Activated CD8-positive, alpha-beta T cell treated with anti-CD3 and anti-CD28 coated beads for 36 hours (primary cell): ENCODE measurements at regions not wholly inside any gene's neighbourhood (a gene's known extent, or its start where the extent isn't known, plus 50 kb on each side); places are given as distances from the start of the nearest gene placed in this dataset.

Source experiments
- ATAC-seq: fragments of 200-7000 bp; cut with Tn5 transposase; one replicate; pipeline ENCODE4 v1.10.0; 2021; ENCODE audit warnings: mild to moderate bottlenecking, moderate library complexity
- CTCF ChIA-PET: fragments of 350-600 bp; sonication (Branson Sonifier 250); formaldehyde crosslinking; loops from one replicate; lab custom pipeline; 2021; ENCODE audit warnings: antibody characterized with exemption; lab: Charles Lee
- POLR2A ChIA-PET: fragments of 350-600 bp; sonication (Branson Sonifier 250); formaldehyde crosslinking; loops from one replicate; lab custom pipeline; 2021; ENCODE audit warnings: antibody characterized with exemption; lab: Charles Lee
- DNase-seq: peaks from one replicate; pipeline ENCODE4 v3.0.0-alpha.2; 2020
- H3K27ac Mint-ChIP-seq: one replicate; pipeline ENCODE4 v1.8.0; 2021; ENCODE audit warnings: mild to moderate bottlenecking, mixed read lengths
- H3K27me3 Mint-ChIP-seq: one replicate; pipeline ENCODE4 v1.8.0; 2021; ENCODE audit warnings: mixed read lengths
- H3K36me3 Mint-ChIP-seq: one replicate; pipeline ENCODE4 v1.8.0; 2021; ENCODE audit warnings: low read depth, mixed read lengths
- H3K4me1 Mint-ChIP-seq: one replicate; pipeline ENCODE4 v1.8.0; 2021; ENCODE audit warnings: low read depth, mixed read lengths
- H3K4me3 Mint-ChIP-seq: one replicate; pipeline ENCODE4 v1.8.0; 2021; ENCODE audit warnings: mild to moderate bottlenecking, moderate library complexity, mixed read lengths
- H3K9me3 Mint-ChIP-seq: one replicate; pipeline ENCODE4 v1.8.0; 2021; ENCODE audit warnings: mixed read lengths
- CTCF ChIP-seq: fragments of 200-600 bp; IDR thresholded peaks from one replicate; pipeline ENCODE4 v1.8.0; 2022; ENCODE audit warnings: antibody characterized with exemption, mild to moderate bottlenecking
- intact Hi-C: fragments of 100-400 bp; cut with micrococcal nuclease; formaldehyde crosslinking; loops from one replicate; pipeline ENCODE4 v1.10.0; 2022

GRCh38 chr13:34048652-34049051 is 230.7 kb downstream of the RFC3 start:
- Mint-ChIP-seq H3K4me3 (no peak overlapping the region), H3K27me3 (no peaks in the 10 kb centered on the region), H3K4me1 (no peaks in the 10 kb centered on the region), H3K36me3 (no peaks in the 10 kb centered on the region), H3K27ac (no peak overlapping the region), H3K9me3 (peaks cover 14% of the 10 kb centered on the region)
- no peak for TF ChIP-seq CTCF
- ChIA-PET POLR2A (no interaction called here), CTCF (no interaction called here)
- DNase-seq (no peak), ATAC-seq (no peak)
- intact Hi-C loops = no loop called here

GRCh38 chr13:34056733-34057258 is 238.8 kb downstream of the RFC3 start:
- DNase-seq (no peak), ATAC-seq (no peak)
- ChIA-PET POLR2A (interaction anchor here (0.7 kb wide), 1 partner anchor 63 kb away, joined by 3 read pairs; no protein-coding TSS in a partner anchor), CTCF (no interaction called here)
- no peak overlapping the region for H3K27ac Mint-ChIP-seq
- H3K4me1 Mint-ChIP-seq = no peaks in the 10 kb centered on the region
- intact Hi-C loops = no loop called here
- peaks cover 3% of the 10 kb centered on the region for H3K9me3 Mint-ChIP-seq
- no peaks in the 10 kb centered on the region for H3K36me3 Mint-ChIP-seq
- no peak overlapping the region for H3K4me3 Mint-ChIP-seq
- no peak for TF ChIP-seq CTCF
- no peaks in the 10 kb centered on the region for H3K27me3 Mint-ChIP-seq

GRCh38 chr13:34064456-34065205 is 246.7 kb downstream of the RFC3 start:
- intact Hi-C loops = no loop called here
- no peak overlapping the region for H3K4me3 Mint-ChIP-seq
- H3K27me3 Mint-ChIP-seq = no peaks in the 10 kb centered on the region
- no peaks in the 10 kb centered on the region for H3K36me3 Mint-ChIP-seq
- POLR2A ChIA-PET = no interaction called here
- no peak overlapping the region for H3K27ac Mint-ChIP-seq
- TF ChIP-seq CTCF = no peak
- ATAC-seq (no peak), DNase-seq (no peak)
- CTCF ChIA-PET = no interaction called here
- H3K9me3 Mint-ChIP-seq = no peaks in the 10 kb centered on the region
- no peaks in the 10 kb centered on the region for H3K4me1 Mint-ChIP-seq

GRCh38 chr13:34065928-34066327 is 248.0 kb downstream of the RFC3 start:
- H3K9me3 Mint-ChIP-seq = no peaks in the 10 kb centered on the region
- H3K36me3 Mint-ChIP-seq = no peaks in the 10 kb centered on the region
- no peaks in the 10 kb centered on the region for H3K4me1 Mint-ChIP-seq
- no peak for DNase-seq
- H3K4me3 Mint-ChIP-seq = no peak overlapping the region
- TF ChIP-seq CTCF = no peak
- intact Hi-C loops = no loop called here
- H3K27ac Mint-ChIP-seq = no peak overlapping the region
- ATAC-seq = no peak
- ChIA-PET CTCF (no interaction called here), POLR2A (no interaction called here)
- no peaks in the 10 kb centered on the region for H3K27me3 Mint-ChIP-seq

- POLR2A ChIA-PET = no interaction called here
- H3K4me1 Mint-ChIP-seq = no peaks in the 10 kb centered on the region
- H3K36me3 Mint-ChIP-seq = no peaks in the 10 kb centered on the region
- no peaks in the 10 kb centered on the region for H3K27me3 Mint-ChIP-seq
- DNase-seq (no peak), ATAC-seq (no peak)
- no peak for TF ChIP-seq CTCF
- no peak overlapping the region for H3K4me3 Mint-ChIP-seq
- CTCF ChIA-PET = no interaction called here
- intact Hi-C loops = no loop called here
- no peaks in the 10 kb centered on the region for H3K9me3 Mint-ChIP-seq
- no peak overlapping the region for H3K27ac Mint-ChIP-seq
Measured at GRCh38 chr13:34066344-34066743, 248.4 kb downstream of the RFC3 start.
